A673 (cell line): ENCODE measurements at regions not wholly inside any gene's neighbourhood (a gene's known extent, or its start where the extent isn't known, plus 50 kb on each side); places are given as distances from the start of the nearest gene placed in this dataset.

Experiments used
- BruUV-seq: library from RNA; stranded (reverse); fragments of 400-500 nt; replicated peaks from 2 replicates; lab custom pipeline; 2021; lab: Mats Ljungman, UMichigan
- CTCF ChIA-PET: fragments of 300-600 bp; sonication (Branson Sonifier 250); formaldehyde crosslinking; loops from one replicate; lab custom pipeline; 2022; ENCODE audit warnings: antibody characterized with exemption; lab: Charles Lee
- POLR2A ChIA-PET: fragments of 300-600 bp; sonication (Branson Sonifier 250); formaldehyde crosslinking; loops from one replicate; lab custom pipeline; 2022; ENCODE audit warnings: antibody characterized with exemption; ENCODE audit not compliant: low non-redundant PET; lab: Charles Lee
- DNase-seq: peaks from one replicate; pipeline ENCODE4 v3.0.0-alpha.2; 2015; ENCODE audit warnings: low spot score
- H3K27ac ChIP-seq: fragments of 200-600 bp; sonication (generic); 2 replicates; pipeline ENCODE4 v1.5.1; 2016; ENCODE audit warnings: mixed run types, low read depth, mild to moderate bottlenecking, mixed read lengths, antibody characterized with exemption, low read length; ENCODE audit not compliant: poor library complexity, severe bottlenecking
- H3K27me3 ChIP-seq: fragments of 200-600 bp; sonication (generic); replicated peaks from 2 replicates; pipeline ENCODE4 v1.6.1; 2017; ENCODE audit warnings: mixed run types, low read depth, mild to moderate bottlenecking, mixed read lengths, antibody characterized with exemption, low read length; ENCODE audit not compliant: insufficient read depth, poor library complexity
- H3K36me3 ChIP-seq: fragments of 200-600 bp; sonication (generic); 2 replicates; pipeline ENCODE4 v1.6.1; 2016; ENCODE audit warnings: mixed run types, mild to moderate bottlenecking, mixed read lengths, antibody characterized with exemption, low read length; ENCODE audit not compliant: insufficient read depth, poor library complexity, severe bottlenecking
- H3K4me1 ChIP-seq: fragments of 200-600 bp; sonication (generic); 2 replicates; pipeline ENCODE4 v1.6.1; 2017; ENCODE audit warnings: mixed run types, mild to moderate bottlenecking, mixed read lengths, antibody characterized with exemption, low read length; ENCODE audit not compliant: insufficient read depth, poor library complexity, severe bottlenecking
- H3K4me3 ChIP-seq: fragments of 200-600 bp; sonication (generic); 2 replicates; pipeline ENCODE4 v1.5.1; 2016; ENCODE audit warnings: low read depth, mixed run types, mild to moderate bottlenecking, mixed read lengths, low read length; ENCODE audit not compliant: poor library complexity, severe bottlenecking
- H3K9me3 ChIP-seq: fragments of 200-600 bp; sonication (generic); 2 replicates; pipeline ENCODE4 v1.6.1; 2016; ENCODE audit warnings: mixed run types, low read depth, mild to moderate bottlenecking, mixed read lengths, antibody characterized with exemption, low read length; ENCODE audit not compliant: poor library complexity, severe bottlenecking
- CTCF ChIP-seq: fragments of 300-800, 200-600 bp; sonication (generic); conservative IDR thresholded peaks from 2 replicates; pipeline ENCODE4 v1.5.1; 2017; ENCODE audit warnings: low read depth, mild to moderate bottlenecking, antibody characterized with exemption, low read length, moderate library complexity, mixed read lengths
- EZH2 ChIP-seq: fragments of 200-600 bp; sonication (generic); IDR thresholded peaks from 2 replicates; pipeline ENCODE4 v1.6.1; 2017; ENCODE audit warnings: borderline replicate concordance, low read depth, mild to moderate bottlenecking, mixed read lengths, antibody characterized with exemption, low read length; ENCODE audit not compliant: poor library complexity, severe bottlenecking
- intact Hi-C: fragments of 100-400 bp; cut with micrococcal nuclease; formaldehyde crosslinking; loops from one replicate; pipeline ENCODE4 v1.10.0; 2022; ENCODE audit not compliant: unreplicated experiment

DNA sequence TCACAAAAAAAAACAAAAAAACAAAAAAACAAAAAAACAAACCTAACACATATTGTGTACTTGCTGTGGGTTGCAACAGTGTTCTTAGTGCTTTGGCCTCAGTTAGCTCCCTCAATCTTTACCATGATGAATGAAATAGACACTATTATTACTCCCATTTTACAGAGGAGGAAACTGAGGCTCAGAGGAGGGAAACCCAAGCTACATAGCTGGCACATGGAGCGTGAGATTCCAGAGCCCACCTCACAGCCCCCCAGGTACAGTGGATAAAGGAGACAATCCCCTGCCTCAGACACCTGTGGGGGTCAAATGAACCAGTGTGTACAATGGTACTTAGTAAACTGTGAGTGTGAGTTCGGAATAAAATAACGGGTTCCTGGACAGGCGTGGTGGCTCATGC lies 104.9 kb upstream of the SMAD3 start:
- CTCF ChIA-PET: no interaction called here
- Histone ChIP-seq H3K27ac (no peak overlapping the region), H3K27me3 (no peaks in the 10 kb centered on the region), H3K4me3 (no peak overlapping the region), H3K36me3 (no peaks in the 10 kb centered on the region), H3K9me3 (no peaks in the 10 kb centered on the region), H3K4me1 (no peaks in the 10 kb centered on the region)
- BruUV-seq: no TSS peak
- POLR2A ChIA-PET: no interaction called here
- no peak for DNase-seq
- TF ChIP-seq EZH2 (no peak), CTCF (no peak)
- intact Hi-C loops: loop anchor here (10.0 kb wide), 1 partner anchor 224 kb away; no protein-coding TSS in a partner anchor

- no peak overlapping the region for H3K27ac ChIP-seq
- H3K4me1 ChIP-seq: no peaks in the 10 kb centered on the region
- CTCF ChIA-PET: no interaction called here
Observed at GRCh38 chr15:66961407-66961884, 104.0 kb upstream of the SMAD3 start.

DNA sequence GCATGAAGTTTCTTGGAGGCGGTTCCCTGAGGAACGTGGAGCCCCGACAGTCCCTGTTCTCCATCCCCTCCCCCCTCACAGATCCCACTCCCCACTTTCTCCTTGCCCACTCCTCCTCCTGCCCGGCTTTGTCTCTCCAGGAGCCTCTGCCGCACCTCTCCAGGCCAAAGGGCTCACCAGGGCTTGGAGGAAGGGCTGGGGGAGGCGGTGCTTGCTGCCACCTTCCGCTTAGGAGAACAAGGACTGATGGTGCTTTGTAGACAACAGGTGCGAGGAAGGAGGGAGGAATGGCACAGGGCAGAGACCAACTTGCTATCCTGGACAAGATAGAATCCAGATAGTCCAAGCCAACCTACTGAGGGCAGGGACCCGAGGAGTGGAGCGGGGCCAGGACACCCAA lies 103.5 kb upstream of the SMAD3 start:
- Histone ChIP-seq H3K27ac (no peak overlapping the region), H3K27me3 (no peaks in the 10 kb centered on the region), H3K4me1 (no peaks in the 10 kb centered on the region), H3K4me3 (no peak overlapping the region), H3K36me3 (no peaks in the 10 kb centered on the region), H3K9me3 (no peaks in the 10 kb centered on the region)
- POLR2A ChIA-PET: no interaction called here
- TF ChIP-seq EZH2 (no peak), CTCF (no peak)
- intact Hi-C loops: loop anchor here (10.0 kb wide), 1 partner anchor 223 kb away; no protein-coding TSS in a partner anchor
- DNase-seq: no peak
- CTCF ChIA-PET: no interaction called here
- no TSS peak for BruUV-seq

More at GRCh38 chr15:66961407-66961884, 104.0 kb upstream of the SMAD3 start:
- intact Hi-C loops: loop anchor here (10.0 kb wide), 1 partner anchor 223 kb away; no protein-coding TSS in a partner anchor
- Histone ChIP-seq H3K27me3 (no peaks in the 10 kb centered on the region), H3K36me3 (no peaks in the 10 kb centered on the region), H3K4me3 (no peak overlapping the region), H3K9me3 (no peaks in the 10 kb centered on the region)
- no TSS peak for BruUV-seq
- TF ChIP-seq EZH2: no peak
- no peak for DNase-seq
- POLR2A ChIA-PET: interaction anchor here (0.6 to 0.7 kb wide), 2 partner anchors 327 to 619 kb away, joined by 3 read pairs; no protein-coding TSS in a partner anchor

- CTCF ChIA-PET: no interaction called here
- H3K27me3 ChIP-seq: no peaks in the 10 kb centered on the region
- intact Hi-C loops: loop anchor here (10.0 kb wide), 1 partner anchor 222 kb away; no protein-coding TSS in a partner anchor
- H3K9me3 ChIP-seq: no peaks in the 10 kb centered on the region
- H3K4me1 ChIP-seq: no peaks in the 10 kb centered on the region
- no TSS peak for BruUV-seq
- TF ChIP-seq EZH2: no peak
- no peak for TF ChIP-seq CTCF
- H3K36me3 ChIP-seq: no peaks in the 10 kb centered on the region
- DNase-seq: no peak
- H3K27ac ChIP-seq: no peak overlapping the region
- H3K4me3 ChIP-seq: no peak overlapping the region
- POLR2A ChIA-PET: no interaction called here
Observed at GRCh38 chr15:66962522-66962921, 102.9 kb upstream of the SMAD3 start.
